ENCODE measurements at regions not wholly inside any gene's neighbourhood (a gene's known extent, or its start where the extent isn't known, plus 50 kb on each side); places are given as distances from the start of the nearest gene placed in this dataset.

GRCh38 chr7:79822620-79823240 is 311.9 kb upstream of the GNAI1 start:
- ATAC-seq (replicated peaks in 6 of 8): no peak
- in situ Hi-C loops (cut with MboI; ENCODE audit: low pct_unique_long_range_greater_than_20kb in 2 of 9, low sequenced_read_pairs in 9 of 9, unreplicated experiment in 9 of 9): no loop called here
- Histone ChIP-seq H3K4me1 (replicated peaks in 1 of 2) (peaks cover 3 to 7% of the 10 kb centered on the region in 2 donors), H3K4me3 (no peak overlapping the region), H3K27ac (no peak overlapping the region)
- WGBS, 10 experiments: 6 to 100% (median 83%) methylated on average over 2 of the region's 2 CpGs

GRCh38 chr7:79820387-79820786 is 314.2 kb upstream of the GNAI1 start:
- Histone ChIP-seq H3K27ac (no peak overlapping the region), H3K4me1 (replicated peaks in 1 of 2) (peaks cover 3 to 7% of the 10 kb centered on the region in 2 donors), H3K4me3 (no peak overlapping the region)
- peak; percentile 19 to 100 (median 100) for ATAC-seq (replicated peaks in 6 of 8)
- in situ Hi-C loops (cut with MboI; ENCODE audit: low pct_unique_long_range_greater_than_20kb in 2 of 9, low sequenced_read_pairs in 9 of 9, unreplicated experiment in 9 of 9): no loop called here
- WGBS, 10 experiments: 0 to 80% (median 24%) methylated on average over 1 to 6 of the region's 6 CpGs

GRCh38 chr7:79810916-79811315 is 323.7 kb upstream of the GNAI1 start:
- Histone ChIP-seq H3K4me1 (replicated peaks in 1 of 2) (no peaks in the 10 kb centered on the region), H3K27ac (no peak overlapping the region), H3K4me3 (no peak overlapping the region)
- WGBS, 10 experiments: 23 to 95% (median 85%) methylated on average over 1 to 2 of the region's 2 CpGs; no CpG with 5 or more reads in 1 of the 10 experiments
- no peak for ATAC-seq (replicated peaks in 6 of 8)
- in situ Hi-C loops (cut with MboI; ENCODE audit: low pct_unique_long_range_greater_than_20kb in 2 of 9, low sequenced_read_pairs in 9 of 9, unreplicated experiment in 9 of 9): no loop called here

GRCh38 chr7:79806161-79806734 is 328.4 kb upstream of the GNAI1 start:
- ATAC-seq (replicated peaks in 6 of 8): peak in 3 of 8 experiments; percentile 23 to 59 (median 48)
- 12 to 81% (median 61%) methylated on average over 1 to 5 of the region's 6 CpGs for WGBS, 10 experiments
- Histone ChIP-seq H3K4me1 (replicated peaks in 1 of 2) (no peaks in the 10 kb centered on the region), H3K4me3 (no peak overlapping the region), H3K27ac (no peak overlapping the region)
- in situ Hi-C loops (cut with MboI; ENCODE audit: low pct_unique_long_range_greater_than_20kb in 2 of 9, low sequenced_read_pairs in 9 of 9, unreplicated experiment in 9 of 9): loop anchor here in 1 of 9 experiments (10.0 kb wide), 1 partner anchor 219 kb away; no protein-coding TSS in a partner anchor

- no peak for ATAC-seq (replicated peaks in 6 of 8)
- in situ Hi-C loops (cut with MboI; ENCODE audit: low pct_unique_long_range_greater_than_20kb in 2 of 9, low sequenced_read_pairs in 9 of 9, unreplicated experiment in 9 of 9): no loop called here
- WGBS, 10 experiments: 6 to 100% (median 82%) methylated on average over 2 to 6 of the region's 6 CpGs
Measured at GRCh38 chr7:79790656-79791262, 337.3 kb upstream of the MAGI2 start.

GRCh38 chr7:79789584-79790345 is 336.3 kb upstream of the MAGI2 start:
- in situ Hi-C loops (cut with MboI; ENCODE audit: low pct_unique_long_range_greater_than_20kb in 2 of 9, low sequenced_read_pairs in 9 of 9, unreplicated experiment in 9 of 9): no loop called here

More at GRCh38 chr7:79790656-79791262, 337.3 kb upstream of the MAGI2 start:
- no peak overlapping the region for H3K4me3 ChIP-seq
- no peak overlapping the region for H3K27ac ChIP-seq
- H3K4me1 ChIP-seq (replicated peaks in 1 of 2): no peaks in the 10 kb centered on the region

GRCh38 chr7:79787623-79788022 is 334.2 kb upstream of the MAGI2 start:
- H3K4me3 ChIP-seq: no peak overlapping the region
- no peaks in the 10 kb centered on the region for H3K4me1 ChIP-seq (replicated peaks in 1 of 2)
- H3K27ac ChIP-seq: no peak overlapping the region
- in situ Hi-C loops (cut with MboI; ENCODE audit: low pct_unique_long_range_greater_than_20kb in 2 of 9, low sequenced_read_pairs in 9 of 9, unreplicated experiment in 9 of 9): no loop called here
- no peak for ATAC-seq (replicated peaks in 6 of 8)
- WGBS, 10 experiments: 0 to 97% (median 81%) methylated on average over 1 to 3 of the region's 3 CpGs

More at GRCh38 chr7:79789584-79790345, 336.3 kb upstream of the MAGI2 start:
- ATAC-seq (replicated peaks in 6 of 8): no peak
- H3K4me1 ChIP-seq (replicated peaks in 1 of 2): no peaks in the 10 kb centered on the region
- H3K4me3 ChIP-seq: no peak overlapping the region
- 0 to 86% (median 29%) methylated on average over 1 of the region's 2 CpGs; no CpG with 5 or more reads in 5 of the 10 experiments for WGBS, 10 experiments
- no peak overlapping the region for H3K27ac ChIP-seq

DNA sequence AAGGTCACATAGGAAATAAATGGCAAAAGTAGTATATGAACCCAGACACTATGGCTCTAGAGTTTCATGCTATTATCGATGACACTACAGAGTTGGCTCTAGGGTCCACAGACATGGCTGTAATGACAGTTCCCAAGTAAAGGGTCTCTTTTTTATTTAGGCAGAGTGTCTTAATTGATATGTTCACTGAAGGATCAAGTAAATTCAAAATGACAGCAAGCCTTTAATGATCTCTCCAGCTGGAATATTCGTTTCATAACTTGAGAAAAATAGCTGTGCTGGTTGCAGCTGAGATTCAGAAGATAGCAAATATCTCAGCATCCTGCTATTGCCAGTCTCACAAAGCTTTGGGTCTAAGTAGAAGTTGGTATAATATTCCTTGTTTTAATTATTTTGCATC is 333.6 kb upstream of the MAGI2 start:
- in situ Hi-C loops (cut with MboI; ENCODE audit: low pct_unique_long_range_greater_than_20kb in 2 of 9, low sequenced_read_pairs in 9 of 9, unreplicated experiment in 9 of 9): no loop called here
- no peak for ATAC-seq (replicated peaks in 6 of 8)
- H3K4me1 ChIP-seq (replicated peaks in 1 of 2): no peaks in the 10 kb centered on the region
- H3K27ac ChIP-seq: no peak overlapping the region
- no peak overlapping the region for H3K4me3 ChIP-seq
- 0 to 100% (median 54%) methylated on average over 1 to 2 of the region's 2 CpGs for WGBS, 10 experiments

- H3K4me3 ChIP-seq: no peak overlapping the region
- in situ Hi-C loops (cut with MboI; ENCODE audit: low pct_unique_long_range_greater_than_20kb in 2 of 9, low sequenced_read_pairs in 9 of 9, unreplicated experiment in 9 of 9): no loop called here
- H3K4me1 ChIP-seq (replicated peaks in 1 of 2): no peaks in the 10 kb centered on the region
- 0 to 94% (median 72%) methylated on average over 2 to 5 of the region's 5 CpGs for WGBS, 10 experiments
- no peak overlapping the region for H3K27ac ChIP-seq
- no peak for ATAC-seq (replicated peaks in 6 of 8)
Measured at GRCh38 chr7:79786187-79786586, 332.7 kb upstream of the MAGI2 start.

DNA sequence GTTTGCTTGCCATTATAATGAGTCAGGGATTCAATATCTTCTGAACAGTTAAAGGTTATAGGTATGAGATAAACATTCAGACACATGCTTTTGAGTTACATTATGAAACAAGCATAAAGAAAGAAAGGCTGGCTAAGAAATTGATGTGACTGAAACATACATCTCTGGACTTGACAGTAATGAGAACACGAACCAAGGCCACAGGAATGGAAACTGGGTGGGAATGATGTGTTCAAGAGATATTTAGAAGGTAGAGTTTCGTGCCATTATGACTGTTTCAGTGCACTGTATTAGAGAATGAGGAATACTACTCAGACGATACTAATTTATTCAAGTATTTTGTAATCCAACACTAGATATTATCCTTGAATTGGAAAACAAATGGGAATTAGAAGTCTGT is 332.1 kb upstream of the MAGI2 start:
- no peak overlapping the region for H3K27ac ChIP-seq
- H3K4me1 ChIP-seq (replicated peaks in 1 of 2): no peaks in the 10 kb centered on the region
- in situ Hi-C loops (cut with MboI; ENCODE audit: low pct_unique_long_range_greater_than_20kb in 2 of 9, low sequenced_read_pairs in 9 of 9, unreplicated experiment in 9 of 9): no loop called here
- H3K4me3 ChIP-seq: no peak overlapping the region
- WGBS, 10 experiments: 0 to 100% (median 76%) methylated on average over 2 to 3 of the region's 3 CpGs; no CpG with 5 or more reads in 1 of the 10 experiments
- no peak for ATAC-seq (replicated peaks in 6 of 8)

- in situ Hi-C loops (cut with MboI; ENCODE audit: low pct_unique_long_range_greater_than_20kb in 2 of 9, low sequenced_read_pairs in 9 of 9, unreplicated experiment in 9 of 9): no loop called here
- H3K27ac ChIP-seq: no peak overlapping the region
- no peak for ATAC-seq (replicated peaks in 6 of 8)
Measured at GRCh38 chr7:79782906-79783305, 329.4 kb upstream of the MAGI2 start.

GRCh38 chr7:79782256-79782655 is 328.8 kb upstream of the MAGI2 start:
- 4 to 100% (median 80%) methylated on average over 1 to 3 of the region's 3 CpGs; no CpG with 5 or more reads in 1 of the 10 experiments for WGBS, 10 experiments
- in situ Hi-C loops (cut with MboI; ENCODE audit: low pct_unique_long_range_greater_than_20kb in 2 of 9, low sequenced_read_pairs in 9 of 9, unreplicated experiment in 9 of 9): no loop called here
- Histone ChIP-seq H3K27ac (no peak overlapping the region), H3K4me3 (no peak overlapping the region), H3K4me1 (replicated peaks in 1 of 2) (no peaks in the 10 kb centered on the region)
- ATAC-seq (replicated peaks in 6 of 8): no peak

More at GRCh38 chr7:79782906-79783305, 329.4 kb upstream of the MAGI2 start:
- Histone ChIP-seq H3K4me1 (replicated peaks in 1 of 2) (no peaks in the 10 kb centered on the region), H3K4me3 (no peak overlapping the region)

- ATAC-seq (replicated peaks in 6 of 8): no peak
- no peaks in the 10 kb centered on the region for H3K4me1 ChIP-seq (replicated peaks in 1 of 2)
- H3K27ac ChIP-seq: no peak overlapping the region
- 11 to 100% (median 80%) methylated on average over 2 to 4 of the region's 4 CpGs for WGBS, 10 experiments
- no peak overlapping the region for H3K4me3 ChIP-seq
- in situ Hi-C loops (cut with MboI; ENCODE audit: low pct_unique_long_range_greater_than_20kb in 2 of 9, low sequenced_read_pairs in 9 of 9, unreplicated experiment in 9 of 9): no loop called here
Measured at GRCh38 chr7:79781716-79782115, 328.2 kb upstream of the MAGI2 start.

Measured in motor neuron (in vitro differentiated cells).